ENCODE measurements at regions not wholly inside any gene's neighbourhood (a gene's known extent, or its start where the extent isn't known, plus 50 kb on each side); places are given as distances from the start of the nearest gene placed in this dataset.

- TF ChIP-seq CTCF (IDR thresholded peaks at IDR 0.05) (no peak), EZH2 (IDR thresholded peaks at IDR 0.05; ENCODE audit: borderline replicate concordance, insufficient read depth, low read depth, low read length, poor library complexity, severe bottlenecking) (no peak)
These were observed 854.5 kb downstream of the BRD1 start for GRCh38 chr22:48972979-48973693.
